ENCODE measurements at regions not wholly inside any gene's neighbourhood (a gene's known extent, or its start where the extent isn't known, plus 50 kb on each side); places are given as distances from the start of the nearest gene placed in this dataset.
"Not testable (repeated sequence)": the region's sequence is repeated elsewhere in the genome, so short reads cannot be mapped to it uniquely, and the experiment has no call there.

DNA sequence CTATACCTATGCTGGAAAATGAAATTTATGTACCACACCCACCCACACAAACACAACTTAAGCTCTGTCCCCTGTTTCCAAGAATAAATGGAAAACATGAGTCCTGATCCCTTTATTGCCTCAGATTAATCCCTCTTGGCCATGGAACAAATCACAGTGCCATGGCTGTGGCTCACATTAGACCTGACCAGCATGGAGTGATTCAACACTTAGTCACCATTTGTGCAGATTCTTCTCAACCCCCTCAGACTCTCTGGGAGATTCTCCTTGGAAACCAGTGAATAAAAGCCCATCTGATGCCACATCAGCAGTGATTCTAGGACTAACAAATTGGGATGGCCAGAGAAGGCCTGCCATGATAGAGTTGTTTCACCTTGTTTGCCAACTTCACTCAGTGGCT lies 204.4 kb upstream of the TMEM72 start:
- DNase-seq = no peak
- intact Hi-C loops (cut with DNase I) = no loop called here

- DNase-seq = no peak
Observed at GRCh38 chr10:44713307-44713706, 197.8 kb upstream of the TMEM72 start.

DNA sequence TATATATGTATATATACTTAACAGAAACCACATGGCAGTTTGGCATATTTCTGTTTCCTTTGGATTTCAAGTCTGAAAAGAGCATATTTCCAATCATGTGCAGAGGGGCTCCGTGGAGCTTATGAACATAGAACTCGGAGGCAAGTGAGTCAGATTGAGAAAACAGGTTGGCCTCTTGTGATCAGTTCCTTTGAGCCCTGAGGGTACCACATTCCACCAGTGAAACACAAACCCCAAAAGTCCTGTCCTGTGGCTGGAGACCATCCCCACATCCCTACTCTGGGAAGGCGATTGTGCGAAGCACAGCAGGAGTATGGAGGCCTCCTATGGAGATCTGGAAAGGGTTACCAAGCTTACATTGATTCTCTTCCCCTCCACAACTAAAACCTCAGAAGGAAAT lies 196.7 kb upstream of the TMEM72 start:
- intact Hi-C loops (cut with DNase I) = no loop called here
- no peak for DNase-seq

More at GRCh38 chr10:44713307-44713706, 197.8 kb upstream of the TMEM72 start:
- intact Hi-C loops (cut with DNase I) = no loop called here

DNA sequence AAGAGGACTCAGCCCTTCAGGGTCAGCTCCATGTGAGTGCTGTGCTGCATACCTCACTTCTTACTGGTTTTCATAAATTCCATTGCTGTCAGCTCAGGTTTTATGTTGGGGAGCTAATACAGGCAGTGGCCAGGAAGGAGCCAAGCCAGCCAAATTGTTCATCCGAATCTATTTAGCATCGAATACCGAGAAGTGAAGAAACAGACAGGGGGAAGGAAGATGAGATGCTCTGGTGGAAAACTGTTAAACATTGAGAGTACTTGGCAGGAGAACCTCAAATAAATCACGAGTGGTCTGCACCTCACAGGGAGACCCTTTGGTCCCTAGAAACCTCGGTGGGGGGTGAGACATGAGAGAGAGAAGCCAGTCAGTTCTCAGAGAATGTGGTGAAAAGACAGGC lies 196.0 kb upstream of the TMEM72 start:
- no peak for DNase-seq
- intact Hi-C loops (cut with DNase I) = no loop called here

- intact Hi-C loops (cut with DNase I) = no loop called here
- no peak for DNase-seq
Observed at GRCh38 chr10:44716470-44717015, 194.6 kb upstream of the TMEM72 start.

DNA sequence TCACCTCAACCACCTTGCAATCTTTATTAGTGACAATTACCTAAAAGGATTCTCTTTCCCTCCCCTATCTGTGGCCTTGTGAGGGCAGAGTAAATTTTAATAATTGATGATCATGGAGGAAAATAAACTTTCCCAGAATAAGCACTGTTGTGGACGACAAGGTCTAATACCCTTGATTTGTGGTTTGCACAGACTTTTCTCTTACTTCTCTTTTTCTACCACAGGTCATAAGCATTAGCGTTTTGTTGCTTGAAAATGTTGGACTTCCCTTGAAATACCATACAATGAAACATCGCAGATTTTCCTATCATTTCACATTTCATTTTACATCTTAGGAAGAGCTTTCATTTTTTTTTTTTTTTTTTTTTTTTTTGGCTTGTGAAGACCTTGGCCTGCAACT lies 188.1 kb upstream of the TMEM72 start:
- DNase-seq = no peak
- intact Hi-C loops (cut with DNase I) = no loop called here

DNA sequence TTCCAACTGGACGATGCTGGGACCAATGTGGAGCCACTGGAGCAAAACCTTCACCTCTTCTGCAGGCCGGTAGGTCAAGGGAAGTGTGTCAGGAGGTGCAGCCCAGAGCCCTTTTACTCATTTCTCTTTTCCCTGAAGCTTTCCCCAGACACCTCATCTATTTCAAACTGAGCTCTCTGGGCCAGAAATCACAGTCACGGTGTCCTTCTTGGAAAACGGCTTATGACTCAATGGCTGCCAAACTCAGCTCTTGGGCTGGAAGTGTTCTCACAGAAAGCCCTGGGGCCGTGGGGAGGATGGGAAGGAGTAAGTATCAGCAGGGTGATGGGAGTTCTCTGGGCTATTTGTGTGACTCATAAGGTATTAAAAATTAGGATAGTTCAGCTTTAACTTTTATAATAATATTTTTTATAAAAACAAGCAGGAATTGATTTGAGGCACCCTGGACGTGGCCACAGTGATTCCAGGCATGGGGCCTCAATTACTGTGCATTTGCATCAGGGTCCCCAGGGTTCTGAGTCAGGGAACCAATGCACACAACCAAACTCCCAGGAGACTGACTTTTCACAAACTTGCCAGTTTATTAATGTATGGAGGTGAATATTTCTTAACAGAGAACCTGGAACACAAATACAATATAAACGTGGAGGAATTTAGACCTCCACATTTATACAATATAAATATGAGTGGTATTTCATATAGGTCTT lies 187.4 kb upstream of the TMEM72 start:
- intact Hi-C loops (cut with DNase I) = no loop called here
- no peak for DNase-seq

GRCh38 chr10:44724415-44725174 lies 186.5 kb upstream of the TMEM72 start:
- DNase-seq = peak in 6 of 42 donors; percentile 6 to 47 (median 12)
- intact Hi-C loops (cut with DNase I) = no loop called here

GRCh38 chr10:44725404-44725803 lies 185.7 kb upstream of the TMEM72 start:
- no peak for DNase-seq

DNA sequence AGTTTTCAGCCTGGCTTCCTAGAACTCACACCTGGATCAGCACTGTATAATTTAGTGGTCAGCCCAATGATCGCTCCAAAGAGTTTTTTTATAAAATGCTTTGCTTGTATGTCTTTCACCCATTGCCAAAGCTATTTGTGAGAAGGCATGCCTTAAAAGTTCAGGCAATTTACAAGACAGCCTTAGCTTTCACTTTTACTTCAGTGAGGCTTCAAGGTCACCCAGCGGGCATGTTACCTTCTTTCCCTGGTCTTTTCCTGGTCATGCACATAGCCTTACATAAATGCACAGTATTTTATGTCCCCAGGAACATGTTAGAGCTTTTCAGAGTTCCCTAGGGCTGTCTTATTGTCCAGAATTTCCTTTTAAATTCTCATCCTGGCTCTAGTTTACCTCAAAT lies 179.9 kb upstream of the TMEM72 start:
- no peak for DNase-seq
- intact Hi-C loops (cut with DNase I) = no loop called here

More at GRCh38 chr10:44725404-44725803, 185.7 kb upstream of the TMEM72 start:
- intact Hi-C loops (cut with DNase I) = no loop called here

- DNase-seq = no peak
- intact Hi-C loops (cut with DNase I) = no loop called here
Observed at GRCh38 chr10:44733501-44734488, 177.3 kb upstream of the TMEM72 start.

GRCh38 chr10:44742248-44742647 lies 168.9 kb upstream of the TMEM72 start:
- intact Hi-C loops (cut with DNase I) = no loop called here
- DNase-seq = no peak

- intact Hi-C loops (cut with DNase I) = no loop called here
- DNase-seq = no peak
Observed at GRCh38 chr10:44743535-44743934, 167.6 kb upstream of the TMEM72 start.

DNA sequence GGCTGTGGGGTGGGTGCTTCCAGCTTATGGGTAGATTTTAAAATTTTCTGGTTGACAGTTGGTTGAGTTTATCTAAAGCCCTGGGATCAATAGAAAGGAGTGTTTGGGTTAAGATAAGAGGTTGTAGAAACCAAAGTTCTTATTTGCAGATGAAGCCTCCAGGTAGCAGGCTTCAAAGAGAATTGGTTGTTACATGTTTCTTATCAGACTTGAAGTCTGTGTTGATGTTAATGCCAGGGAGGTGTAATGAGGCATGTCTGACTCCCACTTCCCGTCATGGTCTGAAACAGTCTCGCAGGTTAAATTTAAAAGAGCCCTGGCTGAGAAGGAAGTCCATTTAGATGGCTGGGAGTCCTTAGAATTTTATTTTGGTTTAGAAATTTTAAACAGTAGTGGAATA lies 165.2 kb upstream of the TMEM72 start:
- intact Hi-C loops (cut with DNase I) = no loop called here
- no peak for DNase-seq

DNA sequence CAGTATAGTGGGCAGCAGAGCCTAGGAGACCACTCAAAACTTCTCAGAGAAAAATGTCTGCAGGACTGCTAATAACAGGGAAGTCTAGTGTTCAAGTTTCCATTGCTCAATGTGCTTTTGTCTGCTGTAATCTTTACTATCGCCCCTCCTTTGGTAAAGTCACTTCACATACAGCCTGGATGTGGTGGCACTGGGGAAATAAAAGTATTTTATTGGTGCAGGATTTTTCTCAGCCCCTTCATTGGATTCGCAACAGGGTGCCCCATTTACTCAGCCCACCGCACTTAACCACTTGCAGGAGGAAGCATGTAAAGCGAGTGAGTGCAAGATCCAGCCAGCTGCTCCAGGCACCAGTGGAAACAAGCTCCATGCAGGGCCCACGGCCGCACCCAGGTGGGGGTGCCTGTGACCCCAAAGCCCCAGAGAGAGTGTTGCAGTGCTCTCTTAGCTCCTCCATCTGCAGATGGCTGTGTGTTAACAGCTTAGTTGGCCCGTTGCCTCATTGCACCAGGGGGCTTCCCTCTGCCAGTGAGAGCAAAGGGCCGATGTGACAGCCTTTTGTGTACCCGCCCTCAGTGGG lies 163.5 kb upstream of the TMEM72 start:
- intact Hi-C loops (cut with DNase I) = no loop called here
- DNase-seq = no peak

DNA sequence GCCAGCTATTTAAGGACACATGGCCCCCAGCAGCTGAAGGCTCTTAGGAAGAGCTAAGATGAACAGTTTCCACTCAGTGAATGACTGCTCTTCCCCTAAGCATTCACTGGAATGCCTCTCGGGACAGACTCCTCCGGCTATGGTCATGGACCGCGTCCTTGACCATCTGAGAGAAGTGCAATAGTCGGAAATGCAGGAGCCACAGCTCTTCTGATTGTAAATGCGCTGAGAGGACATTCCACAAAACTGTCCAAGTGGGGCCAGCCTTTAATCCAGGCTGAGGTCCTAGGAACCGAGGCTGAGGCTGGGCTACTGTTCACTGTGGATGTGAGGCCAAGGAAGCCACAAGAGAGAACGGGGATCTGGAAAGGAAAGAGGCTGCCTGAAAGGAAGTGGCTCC lies 162.0 kb upstream of the TMEM72 start:
- intact Hi-C loops (cut with DNase I) = no loop called here
- no peak for DNase-seq

- intact Hi-C loops (cut with DNase I) = no loop called here
- no peak for DNase-seq
Observed at GRCh38 chr10:44752451-44753441, 158.4 kb upstream of the TMEM72 start.

GRCh38 chr10:44754355-44754754 lies 156.8 kb upstream of the TMEM72 start:
- intact Hi-C loops (cut with DNase I); DNase-seq: not testable (repeated sequence)

Data from head of caudate nucleus (tissue), 42 donors.